B cell (primary cell): ENCODE measurements at regions not wholly inside any gene's neighbourhood (a gene's known extent, or its start where the extent isn't known, plus 50 kb on each side); places are given as distances from the start of the nearest gene placed in this dataset.

Source experiments
- ATAC-seq: fragments of 200-7000 bp; cut with Tn5 transposase; one replicate; pipeline ENCODE4 v1.10.0; 2021; ENCODE audit warnings: low read depth, mild to moderate bottlenecking, moderate number of reproducible peaks, moderate library complexity
- CTCF ChIA-PET: fragments of 350-600 bp; sonication (Branson Sonifier 250); formaldehyde crosslinking; loops from one replicate; lab custom pipeline; 2021; ENCODE audit warnings: antibody characterized with exemption, inconsistent platforms; lab: Charles Lee
- POLR2A ChIA-PET: fragments of 350-600 bp; sonication (Branson Sonifier 250); formaldehyde crosslinking; loops from one replicate; lab custom pipeline; 2021; ENCODE audit warnings: antibody characterized with exemption; lab: Charles Lee
- DNase-seq: peaks from one replicate; pipeline ENCODE4 v3.0.0; 2013
- H2AFZ ChIP-seq: 2 replicates; pipeline ENCODE4 v1.6.1; 2012; ENCODE audit warnings: mild to moderate bottlenecking, low read depth, low read length; ENCODE audit not compliant: insufficient read depth, poor library complexity, severe bottlenecking
- H3K27ac ChIP-seq, 2 donors: 1 replicate in 1 of 2; 2 replicates in 1 of 2; pipeline ENCODE4 v1.5.1; 2012 to 2013; ENCODE audit warnings: low read length in 2 of 2, mild to moderate bottlenecking in 2 of 2, moderate library complexity in 1 of 2
- H3K27me3 ChIP-seq, 4 experiments: fragments of 200-600 bp in 1 of 4; sonication (generic) in 1 of 4; replicated peaks in 1 of 4; 1 replicate in 2 of 4; 2 replicates in 2 of 4; pipeline versions ENCODE4 v1.6.1 to v1.7.0; 2013 to 2016; ENCODE audit warnings: low read length in 3 of 4, mild to moderate bottlenecking in 2 of 4, mixed read lengths in 1 of 4, moderate library complexity in 1 of 4; ENCODE audit not compliant: insufficient read depth in 4 of 4, control insufficient read depth in 3 of 4; ENCODE audit errors: control extremely low read depth in 1 of 4
- H3K36me3 ChIP-seq, 2 experiments: replicated peaks in 1 of 2; 1 replicate in 1 of 2; 2 replicates in 1 of 2; pipeline versions ENCODE4 v1.6.1 to v1.7.1; 2013; ENCODE audit warnings: low read length in 1 of 2; ENCODE audit not compliant: insufficient read depth in 2 of 2, control insufficient read depth in 1 of 2; ENCODE audit errors: control extremely low read depth in 1 of 2, extremely low read depth in 1 of 2
- H3K4me1 ChIP-seq, 2 donors: fragments of 200-600 bp in 1 of 2; sonication (generic) in 1 of 2; 1 replicate in 1 of 2; 2 replicates in 1 of 2; pipeline versions ENCODE4 v1.5.1 to v1.6.1; 2013 to 2017; ENCODE audit warnings: low read length in 2 of 2; ENCODE audit not compliant: control insufficient read depth in 2 of 2, insufficient read depth in 2 of 2
- H3K4me2 ChIP-seq: replicated peaks from 2 replicates; pipeline ENCODE3; 2012; ENCODE audit warnings: mild to moderate bottlenecking, low read depth, low read length; ENCODE audit not compliant: poor library complexity, severe bottlenecking
- H3K4me3 ChIP-seq, 5 experiments: fragments of 200-600 bp in 1 of 5; sonication (generic) in 1 of 5; 1 replicate in 3 of 5; 2 replicates in 2 of 5; pipeline versions ENCODE4 v1.5.1 to v1.7.0; 2011 to 2016; ENCODE audit warnings: low read length in 4 of 5, mild to moderate bottlenecking in 4 of 5, low read depth in 2 of 5, control low read depth in 1 of 5, moderate library complexity in 1 of 5; ENCODE audit not compliant: insufficient read depth in 1 of 5; ENCODE audit errors: control extremely low read depth in 1 of 5, extremely low read depth in 1 of 5
- H3K79me2 ChIP-seq: fragments of 200-600 bp; sonication (generic); one replicate; pipeline ENCODE4 v1.6.0; 2016; ENCODE audit warnings: low read length; ENCODE audit not compliant: control insufficient read depth, insufficient read depth
- H3K9ac ChIP-seq: fragments of 200-600 bp; sonication (generic); 2 replicates; pipeline ENCODE4 v1.6.1; 2017; ENCODE audit warnings: mild to moderate bottlenecking, low read length, moderate library complexity
- H3K9me3 ChIP-seq, 3 donors: one replicate each; pipeline versions ENCODE4 v1.6.1 to v1.7.1; 2013; ENCODE audit warnings: low read length in 2 of 3; ENCODE audit not compliant: control insufficient read depth in 2 of 3, insufficient read depth in 1 of 3; ENCODE audit errors: control extremely low read depth in 1 of 3
- H4K20me1 ChIP-seq: 2 replicates; pipeline ENCODE4 v1.6.0; 2012; ENCODE audit warnings: mild to moderate bottlenecking, low read length; ENCODE audit not compliant: insufficient read depth, control insufficient read depth, poor library complexity, severe bottlenecking
- H3K27ac Mint-ChIP-seq: one replicate; pipeline ENCODE4 v1.8.0; 2021; ENCODE audit warnings: mixed read lengths
- H3K27me3 Mint-ChIP-seq: one replicate; pipeline ENCODE4 v1.8.0; 2021; ENCODE audit warnings: mixed read lengths
- H3K4me1 Mint-ChIP-seq: one replicate; pipeline ENCODE4 v1.8.0; 2021; ENCODE audit warnings: mixed read lengths
- H3K4me3 Mint-ChIP-seq: one replicate; pipeline ENCODE4 v1.8.0; 2021; ENCODE audit warnings: mixed read lengths
- H3K9me3 Mint-ChIP-seq: one replicate; pipeline ENCODE4 v1.8.0; 2022; ENCODE audit warnings: mixed read lengths; ENCODE audit not compliant: insufficient read depth
- EZH2 ChIP-seq: IDR thresholded peaks from 2 replicates; pipeline ENCODE4 v1.6.1; 2012; ENCODE audit warnings: borderline replicate concordance, low read depth, mild to moderate bottlenecking, moderate library complexity, low read length; ENCODE audit not compliant: insufficient read depth, poor library complexity, severe bottlenecking
- WGBS: methylation state at CpG from one replicate; pipeline ENCODE4 v1.1.5; 2013; ENCODE audit warnings: missing lambda C conversion rate; ENCODE audit not compliant: insufficient coverage; 5-methylcytosine and 5-hydroxymethylcytosine counted together
- intact Hi-C: fragments of 100-400 bp; cut with micrococcal nuclease; formaldehyde crosslinking; loops from one replicate; pipeline ENCODE4 v1.10.0; 2022
- TF ChIP-seq, protein P1 (sequence below): fragments of 200-600 bp; IDR thresholded peaks from one replicate; pipeline ENCODE4 v1.8.0; 2022; ENCODE audit warnings: antibody characterized with exemption, mild to moderate bottlenecking

DNA sequence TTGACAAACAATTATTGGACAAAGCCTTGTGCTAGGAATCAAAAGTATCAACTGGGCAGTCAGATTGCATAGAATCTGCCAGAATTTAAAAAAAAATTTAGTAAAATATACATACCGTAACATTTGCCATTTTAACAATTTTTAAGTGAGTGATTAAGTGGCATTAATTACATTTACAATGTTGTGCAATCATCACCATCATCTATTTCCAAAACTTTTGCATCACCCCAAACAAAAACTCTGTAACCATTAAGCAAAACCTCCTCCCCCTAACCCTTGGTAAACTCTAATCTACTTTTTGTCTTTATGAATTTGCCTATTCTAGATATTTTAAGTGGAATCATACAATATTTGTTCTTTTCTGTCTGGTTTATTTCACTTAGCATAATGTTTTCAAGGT lies 182.8 kb downstream of the LMO4 start:
- H3K27me3 Mint-ChIP-seq = peaks cover 8% of the 10 kb centered on the region
- WGBS = no CpG with 5 or more reads among the region's 1 CpG
- no peaks in the 10 kb centered on the region for H3K4me1 Mint-ChIP-seq
- Histone ChIP-seq H3K9ac (no peak overlapping the region), H3K27ac (no peak overlapping the region), H2AFZ (no peak overlapping the region), H3K9me3 (no peaks in the 10 kb centered on the region), H3K27me3 (no peaks in the 10 kb centered on the region), H3K4me1 (no peaks in the 10 kb centered on the region), H3K36me3 (no peaks in the 10 kb centered on the region), H3K4me3 (no peak overlapping the region), H4K20me1 (no peaks in the 10 kb centered on the region), H3K4me2 (no peak overlapping the region), H3K79me2 (no peaks in the 10 kb centered on the region)
- TF ChIP-seq, protein P1, sequence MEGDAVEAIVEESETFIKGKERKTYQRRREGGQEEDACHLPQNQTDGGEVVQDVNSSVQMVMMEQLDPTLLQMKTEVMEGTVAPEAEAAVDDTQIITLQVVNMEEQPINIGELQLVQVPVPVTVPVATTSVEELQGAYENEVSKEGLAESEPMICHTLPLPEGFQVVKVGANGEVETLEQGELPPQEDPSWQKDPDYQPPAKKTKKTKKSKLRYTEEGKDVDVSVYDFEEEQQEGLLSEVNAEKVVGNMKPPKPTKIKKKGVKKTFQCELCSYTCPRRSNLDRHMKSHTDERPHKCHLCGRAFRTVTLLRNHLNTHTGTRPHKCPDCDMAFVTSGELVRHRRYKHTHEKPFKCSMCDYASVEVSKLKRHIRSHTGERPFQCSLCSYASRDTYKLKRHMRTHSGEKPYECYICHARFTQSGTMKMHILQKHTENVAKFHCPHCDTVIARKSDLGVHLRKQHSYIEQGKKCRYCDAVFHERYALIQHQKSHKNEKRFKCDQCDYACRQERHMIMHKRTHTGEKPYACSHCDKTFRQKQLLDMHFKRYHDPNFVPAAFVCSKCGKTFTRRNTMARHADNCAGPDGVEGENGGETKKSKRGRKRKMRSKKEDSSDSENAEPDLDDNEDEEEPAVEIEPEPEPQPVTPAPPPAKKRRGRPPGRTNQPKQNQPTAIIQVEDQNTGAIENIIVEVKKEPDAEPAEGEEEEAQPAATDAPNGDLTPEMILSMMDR = no peak
- no peak for TF ChIP-seq EZH2
- ChIA-PET POLR2A (no interaction called here), CTCF (no interaction called here)
- H3K27ac Mint-ChIP-seq = no peak overlapping the region
- intact Hi-C loops = no loop called here
- no peaks in the 10 kb centered on the region for H3K9me3 Mint-ChIP-seq
- DNase-seq = no peak
- ATAC-seq = no peak
- no peak overlapping the region for H3K4me3 Mint-ChIP-seq

DNA sequence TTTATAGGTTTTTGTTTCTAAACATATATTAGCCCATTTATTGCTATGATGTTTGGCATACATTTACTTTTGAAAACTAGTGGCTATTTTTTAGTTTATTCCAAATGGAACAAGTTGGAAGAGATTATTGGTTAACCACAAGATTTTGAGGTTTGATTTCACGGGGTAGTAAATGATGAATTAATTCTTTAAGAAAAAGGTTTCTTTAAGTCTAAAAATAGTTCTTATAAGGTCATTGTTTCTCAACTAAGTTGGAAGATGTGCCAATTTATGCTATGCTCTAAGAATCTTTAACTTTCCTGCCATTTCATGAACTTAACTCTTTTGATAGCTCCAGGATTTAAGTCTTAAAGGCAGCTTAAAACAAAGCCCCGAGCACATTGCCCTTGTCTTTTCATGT lies 183.8 kb downstream of the LMO4 start:
- H3K79me2 ChIP-seq = no peaks in the 10 kb centered on the region
- ATAC-seq (no peak), DNase-seq (no peak)
- no peaks in the 10 kb centered on the region for H3K9me3 ChIP-seq
- Mint-ChIP-seq H3K27me3 (peaks cover 3% of the 10 kb centered on the region), H3K9me3 (no peaks in the 10 kb centered on the region), H3K27ac (no peak overlapping the region), H3K4me1 (no peaks in the 10 kb centered on the region), H3K4me3 (no peak overlapping the region)
- 88% methylated on average over 1 of the region's 2 CpGs for WGBS
- H3K4me1 ChIP-seq = no peaks in the 10 kb centered on the region
- no peaks in the 10 kb centered on the region for H3K36me3 ChIP-seq
- H3K27ac ChIP-seq = no peak overlapping the region
- no peak overlapping the region for H3K9ac ChIP-seq
- H4K20me1 ChIP-seq = no peaks in the 10 kb centered on the region
- intact Hi-C loops = no loop called here
- CTCF ChIA-PET = no interaction called here
- no peak overlapping the region for H3K4me3 ChIP-seq
- no peak overlapping the region for H2AFZ ChIP-seq
- H3K4me2 ChIP-seq = no peak overlapping the region
- POLR2A ChIA-PET = no interaction called here
- TF ChIP-seq, protein P1 = no peak
- no peak for TF ChIP-seq EZH2
- no peaks in the 10 kb centered on the region for H3K27me3 ChIP-seq
